IMR-90 (cell line): ENCODE measurements at regions not wholly inside any gene's neighbourhood (a gene's known extent, or its start where the extent isn't known, plus 50 kb on each side); places are given as distances from the start of the nearest gene placed in this dataset.

Source experiments
- ATAC-seq: fragments of 200-7000 bp; cut with Tn5 transposase; 2 replicates; pipeline ENCODE4 v1.9.1; 2020; ENCODE audit warnings: low read depth, mild to moderate bottlenecking, moderate library complexity
- BruUV-seq: library from RNA; stranded (reverse); fragments of 400-500 nt; replicated peaks from 2 replicates; lab custom pipeline; 2021; lab: Mats Ljungman, UMichigan
- CTCF ChIA-PET: fragments of 300-600 bp; formaldehyde crosslinking; extraction: SDS; loops from one replicate; lab custom pipeline; 2021; ENCODE audit warnings: antibody characterized with exemption; lab: Yijun Ruan, JAX
- POLR2A ChIA-PET: fragments of 300-600 bp; sonication (Branson Sonifier 250); formaldehyde crosslinking; loops from one replicate; lab custom pipeline; 2022; ENCODE audit warnings: antibody characterized with exemption; ENCODE audit not compliant: unreplicated experiment; lab: Charles Lee
- DNase-seq: peaks from one replicate; pipeline ENCODE4 v3.0.0; 2013
- H2AFZ ChIP-seq: replicated peaks from 2 replicates; pipeline ENCODE3; 2013; ENCODE audit warnings: low read length, mild to moderate bottlenecking; ENCODE audit not compliant: poor library complexity
- H2AK5ac ChIP-seq: 2 replicates; pipeline ENCODE4 v1.6.1; 2013; ENCODE audit warnings: low read depth, low read length, inconsistent platforms
- H2AK9ac ChIP-seq: replicated peaks from 2 replicates; pipeline ENCODE3; 2013; ENCODE audit warnings: mild to moderate bottlenecking, low read depth, low read length, moderate library complexity; ENCODE audit not compliant: poor library complexity
- H2BK120ac ChIP-seq: 2 replicates; pipeline ENCODE4 v1.6.1; 2013; ENCODE audit warnings: low read depth, low read length, inconsistent platforms
- H2BK15ac ChIP-seq: 3 replicates; pipeline ENCODE4 v1.6.1; 2013; ENCODE audit warnings: low read depth, low read length, inconsistent platforms
- H2BK20ac ChIP-seq: 2 replicates; pipeline ENCODE4 v1.6.1; 2013; ENCODE audit warnings: low read depth, mild to moderate bottlenecking, inconsistent platforms, low read length, moderate library complexity
- H2BK5ac ChIP-seq: 2 replicates; pipeline ENCODE4 v1.6.1; 2013; ENCODE audit warnings: mild to moderate bottlenecking, low read depth, low read length, inconsistent platforms; ENCODE audit not compliant: poor library complexity, severe bottlenecking
- H3K14ac ChIP-seq: replicated peaks from 2 replicates; pipeline ENCODE4 v1.6.1; 2013; ENCODE audit warnings: low read depth, low read length, inconsistent platforms
- H3K18ac ChIP-seq: 2 replicates; pipeline ENCODE4 v1.6.1; 2013; ENCODE audit warnings: low read depth, low read length, control low read depth
- H3K23ac ChIP-seq: 2 replicates; pipeline ENCODE4 v1.6.1; 2013; ENCODE audit warnings: low read depth, low read length, inconsistent platforms
- H3K27ac ChIP-seq: 2 replicates; pipeline ENCODE4 v1.5.1; 2013; ENCODE audit warnings: mild to moderate bottlenecking, control low read depth, low read length; ENCODE audit not compliant: insufficient read depth
- H3K27me3 ChIP-seq: 2 replicates; pipeline ENCODE4 v1.6.1; 2013; ENCODE audit warnings: low read length; ENCODE audit not compliant: control insufficient read depth, insufficient read depth
- H3K36me3 ChIP-seq: 2 replicates; pipeline ENCODE4 v1.6.1; 2013; ENCODE audit warnings: low read length, mixed read lengths; ENCODE audit not compliant: control insufficient read depth, insufficient read depth
- H3K4ac ChIP-seq: 2 replicates; pipeline ENCODE4 v1.6.1; 2013; ENCODE audit warnings: low read depth, low read length, inconsistent platforms
- H3K4me1 ChIP-seq: 2 replicates; pipeline ENCODE4 v1.6.1; 2013; ENCODE audit warnings: low read length, mixed read lengths; ENCODE audit not compliant: control insufficient read depth, insufficient read depth
- H3K4me2 ChIP-seq: 2 replicates; pipeline ENCODE4 v1.6.1; 2013; ENCODE audit warnings: low read depth, mild to moderate bottlenecking, control low read depth, low read length, moderate library complexity
- H3K4me3 ChIP-seq: 2 replicates; pipeline ENCODE4 v1.5.1; 2013; ENCODE audit warnings: low read depth, mild to moderate bottlenecking, control low read depth, low read length, moderate library complexity; ENCODE audit not compliant: insufficient read depth
- H3K56ac ChIP-seq: 2 replicates; pipeline ENCODE4 v1.6.1; 2013; ENCODE audit warnings: low read length, inconsistent platforms; ENCODE audit not compliant: insufficient read depth; ENCODE audit errors: extremely low read depth
- H3K79me1 ChIP-seq, 2 experiments: 2 replicates each; pipeline ENCODE4 v1.6.1; 2013; ENCODE audit warnings: low read length in 2 of 2, inconsistent platforms in 1 of 2, low read depth in 1 of 2
- H3K9ac ChIP-seq: 2 replicates; pipeline ENCODE4 v1.6.1; 2013; ENCODE audit warnings: low read depth, low read length, control low read depth
- H3K9me1 ChIP-seq: 2 replicates; pipeline ENCODE4 v1.6.1; 2013; ENCODE audit warnings: low read length, inconsistent platforms; ENCODE audit not compliant: insufficient read depth
- H3K9me3 ChIP-seq: 2 replicates; pipeline ENCODE4 v1.6.1; 2013; ENCODE audit warnings: low read length; ENCODE audit not compliant: control insufficient read depth, insufficient read depth
- H4K20me1 ChIP-seq: 2 replicates; pipeline ENCODE4 v1.6.1; 2013; ENCODE audit warnings: low read length, inconsistent platforms; ENCODE audit not compliant: insufficient read depth
- H4K5ac ChIP-seq: 2 replicates; pipeline ENCODE4 v1.6.1; 2013; ENCODE audit warnings: mild to moderate bottlenecking, low read depth, low read length, control low read depth
- H4K8ac ChIP-seq, 2 experiments: 2 replicates each; pipeline ENCODE4 v1.6.1; 2013; ENCODE audit warnings: low read depth in 2 of 2, low read length in 2 of 2, control low read depth in 1 of 2, inconsistent platforms in 1 of 2
- H4K91ac ChIP-seq: 2 replicates; pipeline ENCODE4 v1.6.1; 2013; ENCODE audit warnings: low read depth, low read length, inconsistent platforms; ENCODE audit not compliant: insufficient read depth
- CHD1 ChIP-seq: IDR thresholded peaks from 2 replicates; pipeline ENCODE4 v1.6.1; 2012; ENCODE audit warnings: low read depth, low read length, improper control_type of control experiment
- MXI1 ChIP-seq: IDR thresholded peaks from 2 replicates; pipeline ENCODE4 v1.6.1; 2012; ENCODE audit warnings: low read depth, mild to moderate bottlenecking, low read length, moderate library complexity, borderline replicate concordance
- RFX5 ChIP-seq: IDR thresholded peaks from 2 replicates; pipeline ENCODE4 v1.8.0; 2012; ENCODE audit warnings: low read depth, mild to moderate bottlenecking, low read length, moderate library complexity
- WGBS, 2 experiments: methylation state at CpG; one replicate each; pipeline versions ENCODE4 v1.1.5 to v1.1.7; 2013; ENCODE audit warnings: missing lambda C conversion rate in 2 of 2; ENCODE audit not compliant: insufficient read length in 1 of 2; ENCODE audit errors: extremely low coverage in 2 of 2; 5-methylcytosine and 5-hydroxymethylcytosine counted together
- dilution Hi-C: fragments of 300-500 bp; cut with HindIII; formaldehyde crosslinking; loops from one replicate; pipeline ENCODE4 v1.14.3; 2018; ENCODE audit warnings: low sequenced_read_pairs; ENCODE audit not compliant: unreplicated experiment
- in situ Hi-C: fragments of 300-500 bp; cut with MboI; formaldehyde crosslinking; loops from 3 replicates; pipeline ENCODE4 v1.14.3; 2019; ENCODE audit warnings: low sequenced_read_pairs, inconsistent platforms, mixed read lengths
- intact Hi-C: fragments of 100-400 bp; cut with micrococcal nuclease; formaldehyde crosslinking; loops from 2 replicates; pipeline ENCODE4 v1.10.0; 2022

GRCh38 chr4:32574803-32575202 is 1854.6 kb downstream of the PCDH7 start:
- Histone ChIP-seq H3K4me1 (no peaks in the 10 kb centered on the region), H3K9me3 (peaks cover 4% of the 10 kb centered on the region; the same call in 1 of the 2 replicates), H3K4me2 (no peak overlapping the region), H2AFZ (no peak overlapping the region), H3K56ac (no peak overlapping the region), H3K4me3 (no peak overlapping the region), H2BK120ac (no peak overlapping the region), H2BK20ac (no peak overlapping the region), H3K79me1 (no peaks in the 10 kb centered on the region), H3K14ac (no peak overlapping the region), H3K23ac (no peak overlapping the region), H4K8ac (no peak overlapping the region), H3K9me1 (no peaks in the 10 kb centered on the region), H2BK15ac (no peak overlapping the region), H4K91ac (no peak overlapping the region), H3K9ac (no peak overlapping the region), H3K4ac (no peak overlapping the region), H3K36me3 (no peaks in the 10 kb centered on the region), H3K27me3 (no peaks in the 10 kb centered on the region), H4K20me1 (no peaks in the 10 kb centered on the region), H2BK5ac (no peak overlapping the region), H2AK9ac (no peak overlapping the region), H2AK5ac (no peak overlapping the region), H3K27ac (no peak overlapping the region), H3K18ac (no peak overlapping the region), H4K5ac (no peak overlapping the region)
- DNase-seq: no peak
- TF ChIP-seq MXI1 (no peak), CHD1 (no peak), RFX5 (no peak)
- ChIA-PET CTCF (no interaction called here), POLR2A (no interaction called here)
- no peak for ATAC-seq
- dilution Hi-C loops: no loop called here
- intact Hi-C loops: no loop called here
- no CpG with 5 or more reads among the region's 1 CpG for WGBS, 2 experiments
- in situ Hi-C loops: no loop called here
- BruUV-seq: no TSS peak
